A673 (cell line): ENCODE measurements at regions not wholly inside any gene's neighbourhood (a gene's known extent, or its start where the extent isn't known, plus 50 kb on each side); places are given as distances from the start of the nearest gene placed in this dataset.
"Not testable (repeated sequence)": the region's sequence is repeated elsewhere in the genome, so short reads cannot be mapped to it uniquely, and the experiment has no call there.

Experiments used
- BruUV-seq: library from RNA; stranded (reverse); fragments of 400-500 nt; replicated peaks from 2 replicates; lab custom pipeline; 2021; lab: Mats Ljungman, UMichigan
- CTCF ChIA-PET: fragments of 300-600 bp; sonication (Branson Sonifier 250); formaldehyde crosslinking; loops from one replicate; lab custom pipeline; 2022; ENCODE audit warnings: antibody characterized with exemption; lab: Charles Lee
- POLR2A ChIA-PET: fragments of 300-600 bp; sonication (Branson Sonifier 250); formaldehyde crosslinking; loops from one replicate; lab custom pipeline; 2022; ENCODE audit warnings: antibody characterized with exemption; ENCODE audit not compliant: low non-redundant PET; lab: Charles Lee
- DNase-seq: peaks from one replicate; pipeline ENCODE4 v3.0.0-alpha.2; 2015; ENCODE audit warnings: low spot score
- H3K27ac ChIP-seq: fragments of 200-600 bp; sonication (generic); 2 replicates; pipeline ENCODE4 v1.5.1; 2016; ENCODE audit warnings: mixed run types, low read depth, mild to moderate bottlenecking, mixed read lengths, antibody characterized with exemption, low read length; ENCODE audit not compliant: poor library complexity, severe bottlenecking
- H3K27me3 ChIP-seq: fragments of 200-600 bp; sonication (generic); replicated peaks from 2 replicates; pipeline ENCODE4 v1.6.1; 2017; ENCODE audit warnings: mixed run types, low read depth, mild to moderate bottlenecking, mixed read lengths, antibody characterized with exemption, low read length; ENCODE audit not compliant: insufficient read depth, poor library complexity
- H3K36me3 ChIP-seq: fragments of 200-600 bp; sonication (generic); 2 replicates; pipeline ENCODE4 v1.6.1; 2016; ENCODE audit warnings: mixed run types, mild to moderate bottlenecking, mixed read lengths, antibody characterized with exemption, low read length; ENCODE audit not compliant: insufficient read depth, poor library complexity, severe bottlenecking
- H3K4me1 ChIP-seq: fragments of 200-600 bp; sonication (generic); 2 replicates; pipeline ENCODE4 v1.6.1; 2017; ENCODE audit warnings: mixed run types, mild to moderate bottlenecking, mixed read lengths, antibody characterized with exemption, low read length; ENCODE audit not compliant: insufficient read depth, poor library complexity, severe bottlenecking
- H3K4me3 ChIP-seq: fragments of 200-600 bp; sonication (generic); 2 replicates; pipeline ENCODE4 v1.5.1; 2016; ENCODE audit warnings: low read depth, mixed run types, mild to moderate bottlenecking, mixed read lengths, low read length; ENCODE audit not compliant: poor library complexity, severe bottlenecking
- H3K9me3 ChIP-seq: fragments of 200-600 bp; sonication (generic); 2 replicates; pipeline ENCODE4 v1.6.1; 2016; ENCODE audit warnings: mixed run types, low read depth, mild to moderate bottlenecking, mixed read lengths, antibody characterized with exemption, low read length; ENCODE audit not compliant: poor library complexity, severe bottlenecking
- CTCF ChIP-seq: fragments of 300-800, 200-600 bp; sonication (generic); conservative IDR thresholded peaks from 2 replicates; pipeline ENCODE4 v1.5.1; 2017; ENCODE audit warnings: low read depth, mild to moderate bottlenecking, antibody characterized with exemption, low read length, moderate library complexity, mixed read lengths
- EZH2 ChIP-seq: fragments of 200-600 bp; sonication (generic); IDR thresholded peaks from 2 replicates; pipeline ENCODE4 v1.6.1; 2017; ENCODE audit warnings: borderline replicate concordance, low read depth, mild to moderate bottlenecking, mixed read lengths, antibody characterized with exemption, low read length; ENCODE audit not compliant: poor library complexity, severe bottlenecking
- intact Hi-C: fragments of 100-400 bp; cut with micrococcal nuclease; formaldehyde crosslinking; loops from one replicate; pipeline ENCODE4 v1.10.0; 2022; ENCODE audit not compliant: unreplicated experiment

- no peaks in the 10 kb centered on the region for H3K27me3 ChIP-seq
- H3K27ac ChIP-seq, result no peak overlapping the region
- ChIA-PET POLR2A (no interaction called here), CTCF (no interaction called here)
- H3K9me3 ChIP-seq, result no peaks in the 10 kb centered on the region
- no peaks in the 10 kb centered on the region for H3K36me3 ChIP-seq
- TF ChIP-seq EZH2 (no peak), CTCF (no peak)
- no TSS peak for BruUV-seq
- no peak for DNase-seq
- intact Hi-C loops, result no loop called here
- H3K4me1 ChIP-seq, result no peaks in the 10 kb centered on the region
- no peak overlapping the region for H3K4me3 ChIP-seq
These were observed 194.0 kb upstream of the NMUR2 start for GRCh38 chr5:152599096-152599495.

- DNase-seq, result no peak
- Histone ChIP-seq H3K4me1 (no peaks in the 10 kb centered on the region), H3K27ac (no peak overlapping the region), H3K36me3 (no peaks in the 10 kb centered on the region), H3K27me3 (no peaks in the 10 kb centered on the region), H3K9me3 (no peaks in the 10 kb centered on the region), H3K4me3 (no peak overlapping the region)
- TF ChIP-seq EZH2 (no peak), CTCF (no peak)
- ChIA-PET CTCF (no interaction called here), POLR2A (no interaction called here)
- intact Hi-C loops, result no loop called here
- no TSS peak for BruUV-seq
These were observed 197.0 kb upstream of the NMUR2 start for GRCh38 chr5:152601806-152602732.

DNA sequence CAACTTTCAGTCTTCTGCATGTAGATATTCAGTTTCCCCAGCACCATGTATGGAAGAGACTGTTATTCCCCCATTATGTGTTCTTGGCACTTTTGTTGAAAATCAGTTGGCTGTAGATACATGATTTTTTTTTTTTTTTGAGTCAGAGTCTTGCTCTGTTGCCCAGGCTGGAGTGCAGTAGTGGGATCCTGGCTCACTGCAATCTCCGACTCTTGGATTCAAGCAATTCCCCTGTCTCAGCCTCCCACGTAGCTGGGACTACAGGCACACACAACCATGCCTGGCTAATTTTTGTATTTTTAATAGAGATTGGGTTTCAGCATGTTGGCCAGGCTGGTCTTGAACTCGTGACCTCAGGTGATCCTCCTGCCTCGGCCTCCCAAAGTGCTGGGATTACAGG, 201.0 kb upstream of the NMUR2 start:
- H3K4me1 ChIP-seq, H3K27me3 ChIP-seq, DNase-seq, H3K36me3 ChIP-seq, intact Hi-C loops, H3K4me3 ChIP-seq, H3K9me3 ChIP-seq, H3K27ac ChIP-seq, POLR2A ChIA-PET, CTCF ChIA-PET, BruUV-seq: not testable (repeated sequence)
